ENCODE measurements at regions not wholly inside any gene's neighbourhood (a gene's known extent, or its start where the extent isn't known, plus 50 kb on each side); places are given as distances from the start of the nearest gene placed in this dataset.
A peak's percentile ranks its signal among the peaks of the same experiment; 100 is the strongest.

- peak in 1 of 2 experiments; percentile 53; a peak in 3 of 6 replicates for ATAC-seq
- Histone ChIP-seq H3K4me1 (peaks cover 18% of the 10 kb centered on the region), H3K4me2 (peak overlapping the region; percentile 57), H3K9me3 (no peaks in the 10 kb centered on the region), H3K4me3 (no peak overlapping the region), H3K27ac (peak overlapping the region; percentile 44 to 59)
- peak; percentile 41; the same call in 1 of the 2 replicates for TF ChIP-seq GATA3 (IDR thresholded peaks at IDR 0.05; ENCODE audit: borderline replicate concordance)
- TF ChIP-seq CEBPB (IDR thresholded peaks at IDR 0.05), result peak in 1 of 2 experiments; percentile 19; a peak in 1 of 4 replicates
- TF ChIP-seq JUN (IDR thresholded peaks at IDR 0.05), result no peak
- DNase-seq (ENCODE audit: low read depth in 1 of 2, low spot score in 1 of 2), result peak in 1 of 2 experiments; percentile 26
- FAIRE-seq, result no peak
- CTCF ChIA-PET, result no interaction called here
- POLR2A ChIA-PET, result no interaction called here
- WGBS (ENCODE audit: missing lambda C conversion rate), result 22% methylated on average over 2 of the region's 2 CpGs
Observed at GRCh38 chr7:94145602-94146001, 141.4 kb upstream of the BET1 start.

DNA sequence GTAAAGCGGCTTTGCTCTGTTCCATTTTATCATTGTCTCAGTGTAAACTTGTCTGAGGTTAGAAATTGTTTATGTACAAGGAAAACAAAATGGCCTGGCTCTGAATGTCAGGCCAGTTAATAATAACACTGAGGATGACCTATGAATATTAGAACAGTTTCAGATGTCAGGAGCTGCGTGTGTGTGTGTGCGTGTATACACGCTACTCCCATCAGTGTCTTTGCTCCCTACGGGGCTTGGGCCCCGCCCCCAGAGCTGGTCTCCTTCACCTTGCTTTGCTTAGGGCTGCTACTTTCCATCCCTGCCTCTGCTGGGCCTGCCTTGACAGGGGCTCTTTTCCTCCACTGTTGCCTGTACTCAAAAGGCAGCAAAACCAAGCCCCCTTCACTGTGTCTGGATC is 142.3 kb upstream of the BET1 start:
- CTCF ChIA-PET, result interaction anchor here (0.6 to 1.5 kb wide), 2 partner anchors 16 to 289 kb away, joined by 4 read pairs; no protein-coding TSS in a partner anchor
- ATAC-seq (peak; percentile 66 to 93), DNase-seq (ENCODE audit: low read depth in 1 of 2, low spot score in 1 of 2) (peak in 1 of 2 experiments; percentile 51), FAIRE-seq (no peak)
- Histone ChIP-seq H3K4me3 (no peak overlapping the region), H3K4me2 (peak overlapping the region; percentile 57), H3K4me1 (peaks cover 18% of the 10 kb centered on the region), H3K27ac (peak overlapping the region; percentile 44 to 59), H3K9me3 (no peaks in the 10 kb centered on the region)
- POLR2A ChIA-PET, result no interaction called here
- WGBS (ENCODE audit: missing lambda C conversion rate), result 45% methylated on average over 6 of the region's 6 CpGs
- no peak for TF ChIP-seq RCOR1 (IDR thresholded peaks at IDR 0.05; ENCODE audit: low read depth, low read length)
- no peak for TF ChIP-seq ZFP36 (IDR thresholded peaks at IDR 0.05; ENCODE audit: borderline replicate concordance, partially characterized antibody)
- TF ChIP-seq MAFK (IDR thresholded peaks at IDR 0.05; ENCODE audit: partially characterized antibody), result no peak
- no peak for TF ChIP-seq PBX3 (IDR thresholded peaks at IDR 0.05)
- no peak for TF ChIP-seq GATA3 (IDR thresholded peaks at IDR 0.05; ENCODE audit: borderline replicate concordance)
- TF ChIP-seq HOXA7 (CRISPR knock-in tag; IDR thresholded peaks at IDR 0.05), result no peak
- TF ChIP-seq CEBPB (IDR thresholded peaks at IDR 0.05), result no peak
- TF ChIP-seq, protein P1, sequence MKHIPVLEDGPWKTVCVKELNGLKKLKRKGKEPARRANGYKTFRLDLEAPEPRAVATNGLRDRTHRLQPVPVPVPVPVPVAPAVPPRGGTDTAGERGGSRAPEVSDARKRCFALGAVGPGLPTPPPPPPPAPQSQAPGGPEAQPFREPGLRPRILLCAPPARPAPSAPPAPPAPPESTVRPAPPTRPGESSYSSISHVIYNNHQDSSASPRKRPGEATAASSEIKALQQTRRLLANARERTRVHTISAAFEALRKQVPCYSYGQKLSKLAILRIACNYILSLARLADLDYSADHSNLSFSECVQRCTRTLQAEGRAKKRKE (CRISPR knock-in tag; IDR thresholded peaks at IDR 0.05; ENCODE audit: low read depth), result no peak
- no peak for TF ChIP-seq POLR2AphosphoS2 (conservative IDR thresholded peaks at IDR 0.05; ENCODE audit: low read length)
- TF ChIP-seq POLR2A (IDR thresholded peaks at IDR 0.05; ENCODE audit: low read length), result no peak
- TF ChIP-seq SMC3 (IDR thresholded peaks at IDR 0.05), result no peak
- no peak for TF ChIP-seq ZSCAN20 (CRISPR knock-in tag; IDR thresholded peaks at IDR 0.05)
- TF ChIP-seq, protein P2, sequence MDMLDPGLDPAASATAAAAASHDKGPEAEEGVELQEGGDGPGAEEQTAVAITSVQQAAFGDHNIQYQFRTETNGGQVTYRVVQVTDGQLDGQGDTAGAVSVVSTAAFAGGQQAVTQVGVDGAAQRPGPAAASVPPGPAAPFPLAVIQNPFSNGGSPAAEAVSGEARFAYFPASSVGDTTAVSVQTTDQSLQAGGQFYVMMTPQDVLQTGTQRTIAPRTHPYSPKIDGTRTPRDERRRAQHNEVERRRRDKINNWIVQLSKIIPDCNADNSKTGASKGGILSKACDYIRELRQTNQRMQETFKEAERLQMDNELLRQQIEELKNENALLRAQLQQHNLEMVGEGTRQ (IDR thresholded peaks at IDR 0.05), result no peak
- TF ChIP-seq FOSL2 (IDR thresholded peaks at IDR 0.05), result no peak
- no peak for TF ChIP-seq FOSL2 (CRISPR knock-in tag; IDR thresholded peaks at IDR 0.05)
- TF ChIP-seq EHMT2 (IDR thresholded peaks at IDR 0.05; ENCODE audit: low read depth), result no peak
- TF ChIP-seq TP53 (CRISPR knock-in tag; IDR thresholded peaks at IDR 0.05), result no peak

DNA sequence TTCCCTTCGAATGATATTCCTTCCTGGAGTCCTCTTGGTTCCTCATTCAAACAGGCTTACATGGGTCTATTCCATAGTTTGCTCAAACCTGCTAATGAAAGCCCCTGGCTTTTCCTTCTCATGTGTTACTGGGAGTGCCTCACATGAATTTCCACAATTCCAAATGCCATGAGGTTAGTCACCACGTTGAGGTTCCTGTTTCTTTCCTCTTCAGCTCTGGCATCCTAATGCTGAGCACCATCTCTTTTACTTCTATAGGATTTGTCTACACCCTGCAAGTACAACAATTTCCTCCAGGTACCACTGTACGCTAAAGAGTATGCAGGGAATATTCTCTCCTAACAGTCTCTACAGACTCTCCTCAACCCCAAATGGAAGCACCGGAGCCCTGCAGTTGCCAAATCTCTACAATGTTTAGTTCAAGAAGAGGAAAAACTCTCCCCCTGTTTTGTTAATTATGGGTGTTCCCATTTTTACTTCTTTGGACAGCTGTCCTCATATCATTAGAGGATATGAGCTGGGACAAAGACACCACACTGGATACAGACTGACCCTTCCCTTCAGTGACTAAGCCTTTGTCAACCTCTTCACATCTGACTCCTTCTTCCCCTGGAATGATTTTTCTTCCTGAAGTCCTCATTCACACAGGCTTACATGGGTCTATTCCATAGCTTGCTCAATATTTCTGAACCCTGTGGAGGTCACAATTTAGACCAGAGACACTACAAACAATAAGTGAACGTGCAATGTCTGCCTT is 145.8 kb upstream of the BET1 start:
- ChIA-PET POLR2A (no interaction called here), CTCF (interaction anchor here (1.0 kb wide), 1 partner anchor 9 kb away, joined by 5 read pairs; no protein-coding TSS in a partner anchor)
- FAIRE-seq, result no peak
- no peak for ATAC-seq
- Histone ChIP-seq H3K4me3 (no peak overlapping the region), H3K4me1 (peaks cover 25% of the 10 kb centered on the region), H3K4me2 (no peak overlapping the region), H3K9me3 (no peaks in the 10 kb centered on the region), H3K27ac (no peak overlapping the region)
- TF ChIP-seq CHD2 (IDR thresholded peaks at IDR 0.05; ENCODE audit: low read length, partially characterized antibody), result no peak
- TF ChIP-seq HES2 (IDR thresholded peaks at IDR 0.05), result no peak
- no peak for TF ChIP-seq ZC3H11A (IDR thresholded peaks at IDR 0.05)
- no peak for TF ChIP-seq BCL3 (IDR thresholded peaks at IDR 0.05)
- no peak for TF ChIP-seq CBX8 (IDR thresholded peaks at IDR 0.05)
- TF ChIP-seq, protein P1 (CRISPR knock-in tag; IDR thresholded peaks at IDR 0.05; ENCODE audit: low read depth), result no peak
- TF ChIP-seq NR3C1 (IDR thresholded peaks at IDR 0.05), result no peak
- TF ChIP-seq MYC (IDR thresholded peaks at IDR 0.05; ENCODE audit: borderline replicate concordance, low read length), result no peak
- no peak for TF ChIP-seq RCOR1 (IDR thresholded peaks at IDR 0.05; ENCODE audit: low read depth, low read length)
- WGBS (ENCODE audit: missing lambda C conversion rate), result 83% methylated on average over 5 of the region's 5 CpGs
- no peak for DNase-seq (ENCODE audit: low read depth in 1 of 2, low spot score in 1 of 2)
